ENCODE measurements at regions not wholly inside any gene's neighbourhood (a gene's known extent, or its start where the extent isn't known, plus 50 kb on each side); places are given as distances from the start of the nearest gene placed in this dataset.

- no peak overlapping the region for H3K9ac ChIP-seq (replicated peaks in 1 of 4; ENCODE audit: extremely low read depth in 1 of 4, low read depth in 3 of 4, low read length in 3 of 4)
- no peak overlapping the region for H2AK5ac ChIP-seq (ENCODE audit: low read depth, low read length)
- no peak for DNase-seq (ENCODE audit: low read depth in 1 of 2, low spot score in 2 of 2)
- H3K4ac ChIP-seq (replicated peaks; ENCODE audit: insufficient read length, low read depth, low read length), result no peak overlapping the region
- no peaks in the 10 kb centered on the region for H4K20me1 ChIP-seq (replicated peaks in 1 of 2; ENCODE audit: control insufficient read depth in 1 of 2, insufficient read depth in 2 of 2, low read length in 2 of 2)
- no peak overlapping the region for H4K91ac ChIP-seq (replicated peaks; ENCODE audit: insufficient read length, low read length)
- H2AFZ ChIP-seq (ENCODE audit: low read length), result no peak overlapping the region
- H3K4me3 ChIP-seq (ENCODE audit: extremely low read depth in 1 of 4, insufficient read depth in 2 of 4, low read depth in 3 of 4, low read length in 4 of 4), result no peak overlapping the region
- no peak overlapping the region for H3K4me2 ChIP-seq (ENCODE audit: insufficient read depth in 1 of 2, low read depth in 2 of 2, low read length in 2 of 2)
- H2BK120ac ChIP-seq (replicated peaks; ENCODE audit: low read depth, low read length), result no peak overlapping the region
- no peak overlapping the region for H2BK20ac ChIP-seq (ENCODE audit: low read length)
- no peaks in the 10 kb centered on the region for H3K79me1 ChIP-seq (ENCODE audit: low read depth, low read length)
- no peak overlapping the region for H2BK15ac ChIP-seq (ENCODE audit: low read length)
- no peak overlapping the region for H3K56ac ChIP-seq (replicated peaks; ENCODE audit: insufficient read length, low read depth, low read length)
- no peaks in the 10 kb centered on the region for H3K9me3 ChIP-seq (ENCODE audit: insufficient read depth in 2 of 2, low read depth in 1 of 2, low read length in 1 of 2)
- no peaks in the 10 kb centered on the region for H3K79me2 ChIP-seq (ENCODE audit: control insufficient read depth in 1 of 2, insufficient read depth in 2 of 2, low read length in 2 of 2)
- H4K8ac ChIP-seq (ENCODE audit: extremely low read depth, insufficient read depth, low read length), result no peak overlapping the region
- no peaks in the 10 kb centered on the region; a peak in 1 of 7 replicates for H3K27me3 ChIP-seq (replicated peaks in 1 of 4; ENCODE audit: control insufficient read depth in 3 of 4, extremely low read depth in 1 of 4, insufficient read depth in 3 of 4, low read length in 3 of 4)
- WGBS, 2 experiments (ENCODE audit: extremely low coverage in 1 of 2, insufficient coverage in 1 of 2, insufficient read length in 1 of 2, insufficient replicate concordance in 2 of 2, low coverage in 1 of 2, low lambda C conversion rate in 2 of 2, missing lambda C conversion rate in 1 of 2), result 91% methylated on average over 21 of the region's 21 CpGs; no CpG with 5 or more reads in 1 of the 2 experiments
- CTCF ChIA-PET (ENCODE audit: partially characterized antibody), result interaction anchor here (0.9 to 1.3 kb wide), 4 partner anchors 10 to 68 kb away, joined by 3 to 6 read pairs (median 4); no protein-coding TSS in a partner anchor
- H3K18ac ChIP-seq (ENCODE audit: extremely low read depth, low read length), result no peak overlapping the region
- no peak for FAIRE-seq
- no peak overlapping the region for H3K27ac ChIP-seq (ENCODE audit: low read depth, low read length)
- H2BK12ac ChIP-seq (ENCODE audit: low read depth, low read length), result 0 out of 2 replicates have a peak overlapping the region, but pooled peaks have one; percentile 27
- no peak overlapping the region for H2BK5ac ChIP-seq (ENCODE audit: low read depth, low read length)
- H3K14ac ChIP-seq (ENCODE audit: insufficient read length), result no peak overlapping the region
- no peak overlapping the region for H4K5ac ChIP-seq (ENCODE audit: insufficient read length, low read depth, low read length)
- POLR2A ChIA-PET (ENCODE audit: partially characterized antibody), result interaction anchor here (0.8 to 1.7 kb wide), 2 partner anchors 11 to 51 kb away, joined by 3 to 7 read pairs; no protein-coding TSS in a partner anchor
- H3K23me2 ChIP-seq (ENCODE audit: low read depth, low read length), result no peaks in the 10 kb centered on the region
- H3K36me3 ChIP-seq (ENCODE audit: control insufficient read depth in 2 of 4, insufficient read depth in 4 of 4, low read length in 3 of 4), result no peaks in the 10 kb centered on the region
- peaks cover 0 to 13% (median 7%) of the 10 kb centered on the region in 4 experiments; a peak in 5 of 7 replicates for H3K4me1 ChIP-seq (replicated peaks in 1 of 4; ENCODE audit: control insufficient read depth in 3 of 4, insufficient read depth in 4 of 4, low read length in 3 of 4)
- no peak overlapping the region for H3K23ac ChIP-seq (ENCODE audit: insufficient read length)
- TF ChIP-seq ASH2L (IDR thresholded peaks at IDR 0.05; ENCODE audit: low read length) (no peak), USF2 (IDR thresholded peaks at IDR 0.05; ENCODE audit: low read length) (no peak), CHD2 (IDR thresholded peaks at IDR 0.05; ENCODE audit: low read length) (no peak), RAD21 (IDR thresholded peaks at IDR 0.05 in 1 of 2, conservative IDR thresholded peaks at IDR 0.05 in 1 of 2; ENCODE audit: low read depth in 2 of 2, low read length in 2 of 2) (no peak), CBX8 (IDR thresholded peaks at IDR 0.05; ENCODE audit: borderline replicate concordance, low read depth, low read length) (no peak), TCF12 (IDR thresholded peaks at IDR 0.05; ENCODE audit: low read depth, low read length) (no peak), CHD1 (IDR thresholded peaks at IDR 0.05; ENCODE audit: low read depth, low read length) (no peak), RBBP5 (IDR thresholded peaks at IDR 0.05; ENCODE audit: borderline replicate concordance, low read depth, low read length) (no peak), TAF1 (IDR thresholded peaks at IDR 0.05; ENCODE audit: low read depth, low read length) (no peak), BACH1 (IDR thresholded peaks at IDR 0.05; ENCODE audit: low read length) (no peak), HDAC6 (IDR thresholded peaks at IDR 0.05; ENCODE audit: low read depth, low read length) (no peak)
- TF ChIP-seq, protein P1, sequence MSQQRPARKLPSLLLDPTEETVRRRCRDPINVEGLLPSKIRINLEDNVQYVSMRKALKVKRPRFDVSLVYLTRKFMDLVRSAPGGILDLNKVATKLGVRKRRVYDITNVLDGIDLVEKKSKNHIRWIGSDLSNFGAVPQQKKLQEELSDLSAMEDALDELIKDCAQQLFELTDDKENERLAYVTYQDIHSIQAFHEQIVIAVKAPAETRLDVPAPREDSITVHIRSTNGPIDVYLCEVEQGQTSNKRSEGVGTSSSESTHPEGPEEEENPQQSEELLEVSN (IDR thresholded peaks at IDR 0.05), result no peak
Measured at GRCh38 chr7:134561-135256, 57.7 kb upstream of the FAM20C start.

All from H1 (cell line).